ENCODE measurements at regions not wholly inside any gene's neighbourhood (a gene's known extent, or its start where the extent isn't known, plus 50 kb on each side); places are given as distances from the start of the nearest gene placed in this dataset.
A peak's percentile ranks its signal among the peaks of the same experiment; 100 is the strongest.

GRCh38 chr6:8545336-8545735, 110.0 kb upstream of the SLC35B3 start:
- no peak for DNase-seq (ENCODE audit: low spot score)

DNA sequence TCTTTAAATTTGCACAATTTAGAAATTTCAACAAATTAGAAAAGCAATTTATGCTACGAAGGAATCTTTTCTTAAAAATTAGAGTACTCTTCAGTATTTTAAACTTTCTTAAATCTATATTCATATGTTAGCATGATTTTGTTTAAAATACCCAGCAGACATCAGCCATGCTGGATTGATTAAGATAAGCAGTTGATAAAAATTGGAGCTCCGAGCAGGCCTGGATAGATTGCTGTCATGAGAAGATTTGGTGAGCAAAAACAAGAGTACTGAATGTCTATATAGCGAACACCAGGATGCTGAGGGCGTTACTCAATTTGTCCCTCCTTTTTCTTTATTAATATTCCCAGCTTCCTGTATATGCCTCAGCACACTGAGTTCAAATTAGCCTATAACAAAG, 108.4 kb upstream of the SLC35B3 start:
- DNase-seq (ENCODE audit: low spot score): no peak

GRCh38 chr6:8539453-8539852, 104.1 kb upstream of the SLC35B3 start:
- peak; percentile 25 for DNase-seq (ENCODE audit: low spot score)

GRCh38 chr6:8536122-8536521, 100.8 kb upstream of the SLC35B3 start:
- DNase-seq (ENCODE audit: low spot score): no peak

DNA sequence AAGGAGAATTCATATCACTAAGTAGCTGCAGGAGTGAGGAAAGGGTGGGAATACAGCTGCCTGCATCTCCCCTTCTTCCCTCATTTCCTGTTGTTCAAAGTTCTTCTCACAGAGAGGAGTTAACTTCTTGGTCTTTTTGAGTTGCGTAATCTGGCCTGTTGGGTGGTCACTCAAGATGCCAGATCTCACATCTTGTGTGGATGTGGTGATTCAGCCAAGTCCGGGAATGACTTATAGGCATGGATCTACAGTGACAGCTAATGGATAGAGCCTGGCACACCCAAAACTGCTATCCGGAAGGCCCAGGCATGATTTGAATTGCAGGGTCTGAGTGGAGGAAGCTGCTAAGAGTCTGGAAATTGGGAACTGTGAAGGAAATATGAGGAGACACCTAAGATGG, 100.2 kb upstream of the SLC35B3 start:
- no peak for DNase-seq (ENCODE audit: low spot score)

- DNase-seq (ENCODE audit: low spot score): no peak
Observed at GRCh38 chr6:8530785-8531435, 95.6 kb upstream of the SLC35B3 start.

- no peak for DNase-seq (ENCODE audit: low spot score)
Observed at GRCh38 chr6:8529250-8529649, 93.9 kb upstream of the SLC35B3 start.

DNA sequence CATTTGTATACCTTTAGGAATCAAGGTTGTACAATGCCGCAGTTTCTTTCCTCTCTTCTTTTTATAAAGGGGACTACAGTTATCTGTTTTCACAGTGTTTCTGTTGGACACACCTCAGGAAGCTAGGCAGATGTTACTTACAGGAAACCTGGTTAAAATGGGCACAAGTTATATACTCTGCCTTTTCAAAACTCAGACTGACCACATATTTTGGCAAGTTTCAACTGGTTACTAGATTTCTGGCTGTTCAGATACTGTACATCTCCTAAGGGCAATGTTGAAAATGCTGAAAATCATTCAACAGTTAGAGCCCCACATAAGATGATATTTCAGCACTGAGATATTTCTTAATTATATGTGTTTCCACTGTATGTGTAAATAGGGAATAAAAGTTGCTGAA, 92.5 kb upstream of the SLC35B3 start:
- DNase-seq (ENCODE audit: low spot score): no peak

GRCh38 chr6:8526624-8527023, 91.3 kb upstream of the SLC35B3 start:
- DNase-seq (ENCODE audit: low spot score): no peak

DNA sequence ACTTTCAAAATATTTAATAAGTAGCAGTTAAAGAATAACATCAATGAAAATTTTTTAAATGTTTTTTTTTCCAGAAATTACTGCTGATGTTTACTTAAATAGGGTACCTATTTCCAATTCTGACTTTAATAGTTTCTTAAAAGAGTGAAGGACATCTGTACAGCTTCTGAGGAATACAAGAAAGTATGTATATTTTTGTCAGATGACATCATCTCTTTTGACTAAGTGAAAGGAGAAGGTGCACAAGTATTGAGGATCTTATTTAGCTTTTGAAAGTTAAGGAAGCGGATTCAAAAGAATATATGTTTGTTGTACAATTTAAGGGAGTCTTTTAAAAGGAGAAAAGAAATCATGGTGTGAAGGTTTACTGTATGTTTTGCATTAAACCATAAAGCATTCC, 90.0 kb upstream of the SLC35B3 start:
- DNase-seq (ENCODE audit: low spot score): no peak

- DNase-seq (ENCODE audit: low spot score): no peak
Observed at GRCh38 chr6:8513174-8513573, 77.8 kb upstream of the SLC35B3 start.

GRCh38 chr6:8507286-8507685, 71.9 kb upstream of the SLC35B3 start:
- no peak for DNase-seq (ENCODE audit: low spot score)

DNA sequence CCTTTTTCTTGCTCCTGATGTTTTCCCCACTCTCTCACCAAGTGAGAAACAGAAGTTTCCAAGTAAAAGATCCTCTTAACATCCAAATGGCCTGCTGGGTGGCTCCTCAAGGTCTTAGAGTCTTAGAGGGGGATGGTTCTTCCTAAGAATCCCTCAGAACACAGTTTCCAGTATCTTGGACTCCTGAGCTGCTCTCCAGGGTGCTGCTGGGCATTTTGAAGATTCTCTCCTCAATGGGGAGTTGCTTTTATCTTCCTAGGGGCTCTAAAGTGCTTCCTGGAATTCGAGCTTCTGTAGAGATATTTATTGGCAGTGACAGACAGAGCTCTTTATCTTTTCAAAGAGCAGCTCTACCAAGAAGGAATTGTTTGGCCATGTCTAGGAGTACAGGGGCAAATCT, 70.8 kb upstream of the SLC35B3 start:
- no peak for DNase-seq (ENCODE audit: low spot score)

DNA sequence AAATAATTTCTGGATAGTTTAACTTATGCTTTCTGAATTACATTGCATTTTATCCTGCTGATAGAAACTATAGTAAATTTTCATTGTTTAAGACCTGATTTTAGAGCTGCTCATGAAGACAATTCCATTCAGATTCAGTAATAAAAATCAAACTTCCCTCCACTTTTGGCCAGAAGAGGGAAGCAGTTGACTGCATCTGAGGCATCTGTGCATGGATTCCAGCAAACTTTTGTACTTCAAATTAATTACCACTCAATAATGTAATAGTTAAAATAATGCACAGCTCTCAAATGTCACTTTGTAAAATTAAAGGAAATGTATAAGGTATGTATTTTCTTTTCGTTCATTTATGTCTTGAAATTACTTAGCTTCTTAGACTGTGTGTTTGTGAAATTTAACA, 64.2 kb upstream of the SLC35B3 start:
- DNase-seq (ENCODE audit: low spot score): peak; percentile 9

DNA sequence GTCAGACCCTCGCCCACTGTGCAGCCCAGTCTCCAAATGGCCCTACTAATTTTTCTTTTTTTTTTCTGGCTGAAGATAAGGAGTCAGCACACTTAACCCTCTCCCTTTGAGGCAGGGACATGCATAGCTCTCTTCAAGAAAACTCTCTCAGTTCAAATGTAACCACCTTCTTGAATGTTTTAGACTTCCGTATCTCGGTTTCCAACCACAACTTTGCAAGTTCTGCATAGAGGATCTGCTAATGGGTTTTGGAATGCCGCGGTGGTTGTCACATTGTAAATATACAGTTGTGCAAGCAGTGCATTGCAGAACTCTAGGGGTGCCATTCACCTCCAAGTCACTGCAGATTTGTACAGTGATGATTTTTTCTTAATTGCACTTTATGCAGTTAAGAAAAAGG, 59.4 kb upstream of the SLC35B3 start:
- peak; percentile 82 for DNase-seq (ENCODE audit: low spot score)

DNA sequence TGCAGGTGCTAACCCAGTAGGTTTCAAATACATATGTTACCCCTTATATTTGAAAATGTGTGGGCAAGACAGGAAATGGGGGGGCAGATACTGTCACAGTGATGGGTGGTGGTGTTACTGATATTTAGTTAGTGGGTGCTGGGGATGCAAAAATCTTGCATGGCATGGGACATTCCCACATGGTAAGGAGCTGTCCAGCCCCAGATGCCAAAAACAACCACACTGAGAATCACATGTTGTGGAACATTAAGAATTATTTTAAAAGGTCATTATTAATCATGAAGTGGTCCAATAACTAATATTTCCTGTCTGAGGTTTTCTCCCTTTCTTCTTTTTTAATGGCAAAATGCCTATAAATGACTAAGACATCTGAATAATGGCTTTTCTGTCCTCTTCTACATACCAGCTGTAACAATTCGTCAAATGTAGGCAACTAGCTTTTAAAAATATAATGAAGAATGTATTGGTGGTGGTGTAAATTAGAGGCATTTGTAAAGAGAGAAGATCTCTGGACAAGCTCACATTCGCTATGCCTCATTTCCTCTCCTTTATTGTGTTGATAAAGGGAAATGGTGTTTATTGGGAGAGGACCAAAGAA, 57.3 kb upstream of the SLC35B3 start:
- DNase-seq (ENCODE audit: low spot score): no peak
